Fibroblast of skin of right biceps (primary cell): ENCODE measurements at regions not wholly inside any gene's neighbourhood (a gene's known extent, or its start where the extent isn't known, plus 50 kb on each side); places are given as distances from the start of the nearest gene placed in this dataset.
A peak's percentile ranks its signal among the peaks of the same experiment; 100 is the strongest.
"Not testable (repeated sequence)": the region's sequence is repeated elsewhere in the genome, so short reads cannot be mapped to it uniquely, and the experiment has no call there.

Experiments used
- DNase-seq: peaks from one replicate; pipeline ENCODE4 v3.0.0-alpha.2; 2013

- no peak for DNase-seq
These were observed 128.1 kb upstream of the HPF1 start for GRCh38 chr4:169885893-169886292.

DNA sequence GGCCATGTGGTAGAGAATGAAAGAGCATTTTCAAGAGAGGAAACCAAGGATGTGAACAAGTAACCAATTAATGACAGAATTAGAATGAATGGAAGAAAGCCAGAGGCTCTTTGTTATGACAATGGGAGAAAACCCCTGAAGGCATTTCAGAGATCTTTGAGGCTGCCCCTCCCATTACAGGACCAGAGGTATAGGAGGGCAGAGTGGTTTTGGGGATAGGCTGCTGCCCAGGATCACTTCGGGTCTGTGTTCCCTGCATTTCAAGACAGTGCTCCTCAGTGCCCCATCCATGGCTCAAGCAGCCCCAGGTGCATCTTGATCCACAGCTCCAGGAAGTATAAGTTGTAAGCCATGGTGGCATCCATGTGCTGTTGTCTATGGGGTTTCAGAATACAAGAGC, 124.0 kb upstream of the HPF1 start:
- no peak for DNase-seq

DNA sequence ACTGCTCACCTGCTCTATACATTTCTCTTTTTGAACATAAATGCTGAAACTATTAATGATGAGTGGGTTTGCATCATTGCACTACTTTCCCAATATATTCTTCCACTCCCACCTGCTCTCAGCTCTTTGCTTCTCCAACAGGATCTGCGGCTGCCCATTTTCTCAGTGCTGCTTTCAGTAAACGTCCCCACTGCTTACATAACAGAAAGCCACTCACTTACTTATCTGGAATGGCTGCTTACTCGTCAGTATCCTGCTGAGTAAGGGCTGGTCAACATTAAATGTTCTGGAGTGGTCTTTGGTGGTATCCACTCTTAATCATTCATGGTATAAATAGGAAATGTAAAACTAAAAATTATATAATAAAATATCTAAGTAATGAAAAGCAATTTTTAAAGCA, 112.8 kb upstream of the HPF1 start:
- DNase-seq, result no peak

- peak; percentile 22 for DNase-seq
These were observed 111.7 kb upstream of the HPF1 start for GRCh38 chr4:169869490-169869889.

GRCh38 chr4:169861593-169861992, 103.8 kb upstream of the HPF1 start:
- DNase-seq, result no peak

GRCh38 chr4:169859366-169860216, 101.8 kb upstream of the HPF1 start:
- no peak for DNase-seq

DNA sequence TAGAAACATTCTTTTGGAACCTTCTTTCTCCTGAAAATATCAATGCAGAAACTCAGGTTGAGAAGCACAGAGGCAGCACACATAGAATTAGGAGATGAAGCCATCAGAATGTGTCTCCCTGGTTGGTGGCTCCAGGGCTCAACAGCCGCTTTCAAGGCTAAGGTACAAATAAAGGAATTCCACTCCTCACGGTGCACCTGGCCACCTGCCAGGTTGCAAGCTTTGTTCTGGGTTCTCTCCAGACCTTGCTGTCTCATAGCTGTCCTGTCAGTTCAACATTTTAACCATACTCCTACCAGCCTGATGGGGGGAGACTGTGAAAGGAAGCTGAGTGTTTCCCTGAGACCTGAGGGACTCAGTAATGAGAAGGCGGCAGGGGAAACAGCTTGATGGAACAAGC, 96.3 kb upstream of the HPF1 start:
- no peak for DNase-seq

DNA sequence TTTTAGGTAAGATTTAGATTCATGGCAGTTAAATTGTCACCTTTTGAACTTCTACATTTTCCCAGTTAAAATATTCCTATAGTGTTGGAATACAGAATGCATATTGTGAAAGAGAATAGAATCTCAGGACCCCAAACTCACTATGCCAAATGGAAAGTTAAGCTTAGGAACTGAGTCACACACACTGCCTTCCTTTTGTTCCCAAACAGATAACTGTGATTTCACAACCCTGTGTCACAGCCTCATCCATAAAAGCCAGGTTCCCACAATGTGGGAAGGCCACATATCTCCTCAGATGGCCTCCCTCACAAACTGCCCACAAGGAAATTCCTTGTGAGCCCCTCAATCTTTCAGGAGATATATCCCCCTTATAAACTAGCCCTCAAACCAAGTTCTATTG, 94.7 kb upstream of the HPF1 start:
- DNase-seq, result no peak

DNA sequence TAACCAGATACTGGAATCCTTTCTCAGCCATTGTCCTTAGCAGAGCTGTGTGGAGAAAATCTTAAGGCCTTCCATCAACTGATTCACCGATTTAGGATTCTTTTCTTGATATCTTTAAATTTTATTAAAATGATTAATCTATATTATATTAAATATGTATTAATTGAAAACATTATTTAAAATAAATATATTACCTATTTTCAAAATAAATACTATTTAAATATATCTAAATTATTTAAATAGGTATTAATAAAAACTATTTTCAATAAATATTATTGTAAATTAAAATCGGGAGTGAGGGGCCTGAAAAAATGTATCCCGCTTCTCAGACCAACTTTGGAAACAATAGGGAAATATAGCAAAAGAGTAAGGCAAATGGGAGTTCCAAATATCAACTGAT, 94.0 kb upstream of the HPF1 start:
- DNase-seq, result no peak

- DNase-seq, result no peak
These were observed 91.7 kb upstream of the HPF1 start for GRCh38 chr4:169849456-169849855.

- no peak for DNase-seq
These were observed 90.3 kb upstream of the HPF1 start for GRCh38 chr4:169848018-169848417.

GRCh38 chr4:169847171-169847570, 89.4 kb upstream of the HPF1 start:
- no peak for DNase-seq

DNA sequence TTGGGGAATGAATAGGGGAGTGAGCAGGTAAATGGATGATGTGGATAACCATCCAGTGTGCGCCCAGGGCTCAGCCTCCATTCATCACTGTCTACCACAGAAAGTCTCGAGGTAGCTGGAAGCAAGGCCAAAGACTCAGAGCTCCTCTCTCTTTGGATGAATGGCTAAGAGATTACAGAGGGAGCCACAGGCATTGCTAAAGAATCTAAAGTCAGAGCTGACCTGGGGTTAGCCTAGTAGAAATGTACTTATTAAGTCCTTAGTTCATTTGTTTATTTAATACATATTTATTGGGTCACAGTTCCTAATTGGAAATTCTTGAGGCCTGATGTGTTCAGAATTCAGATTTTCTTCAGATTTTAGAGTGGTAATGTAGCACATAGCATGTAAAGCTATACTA, 88.7 kb upstream of the HPF1 start:
- no peak for DNase-seq

- no peak for DNase-seq
These were observed 84.0 kb upstream of the HPF1 start for GRCh38 chr4:169841776-169842175.

DNA sequence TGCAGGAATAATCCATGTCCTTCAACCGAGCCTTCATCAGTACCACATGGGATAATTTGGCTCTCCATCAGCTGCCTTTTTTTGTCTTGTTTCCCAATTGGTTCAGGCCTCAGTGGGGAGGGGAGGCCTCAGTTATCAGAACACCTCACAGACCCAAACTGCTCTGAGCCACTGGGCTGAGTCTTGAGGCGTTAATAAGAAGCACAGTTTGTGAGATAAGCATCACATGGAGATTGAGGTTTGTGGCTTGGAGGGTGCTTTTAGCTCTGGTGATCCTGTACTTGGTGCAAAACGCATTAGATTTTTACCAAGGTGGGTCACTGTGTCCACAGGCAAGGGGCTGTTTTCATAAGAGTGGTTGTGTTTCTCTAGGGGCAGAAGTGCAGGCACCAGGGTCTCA, 82.8 kb upstream of the HPF1 start:
- DNase-seq, result no peak

DNA sequence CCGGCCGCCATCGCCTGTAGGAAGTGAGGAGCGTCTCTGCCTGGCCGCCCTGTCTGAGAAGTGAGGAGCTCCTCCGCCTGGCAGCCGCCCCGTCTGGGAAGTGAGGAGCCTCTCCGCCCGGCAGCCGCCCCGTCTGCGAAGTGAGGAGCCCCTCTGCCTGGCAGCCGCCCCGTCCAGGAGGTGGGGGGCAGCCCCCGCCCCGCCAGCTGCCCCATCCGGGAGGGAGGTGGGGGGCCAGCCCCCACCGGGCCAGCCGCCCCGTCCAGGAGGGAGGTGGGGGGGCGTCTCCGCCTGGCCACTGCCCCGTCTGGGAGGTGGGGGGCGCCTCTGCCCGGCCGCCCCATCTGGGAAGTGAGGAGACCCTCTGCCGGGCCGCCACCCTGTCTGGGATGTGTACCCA, 70.6 kb upstream of the HPF1 start:
- not testable (repeated sequence) for DNase-seq

- DNase-seq, result no peak
These were observed 69.0 kb upstream of the HPF1 start for GRCh38 chr4:169826634-169827187.

GRCh38 chr4:169823685-169824084, 65.9 kb upstream of the HPF1 start:
- peak; percentile 64 for DNase-seq

GRCh38 chr4:169821402-169821801, 63.7 kb upstream of the HPF1 start:
- no peak for DNase-seq

DNA sequence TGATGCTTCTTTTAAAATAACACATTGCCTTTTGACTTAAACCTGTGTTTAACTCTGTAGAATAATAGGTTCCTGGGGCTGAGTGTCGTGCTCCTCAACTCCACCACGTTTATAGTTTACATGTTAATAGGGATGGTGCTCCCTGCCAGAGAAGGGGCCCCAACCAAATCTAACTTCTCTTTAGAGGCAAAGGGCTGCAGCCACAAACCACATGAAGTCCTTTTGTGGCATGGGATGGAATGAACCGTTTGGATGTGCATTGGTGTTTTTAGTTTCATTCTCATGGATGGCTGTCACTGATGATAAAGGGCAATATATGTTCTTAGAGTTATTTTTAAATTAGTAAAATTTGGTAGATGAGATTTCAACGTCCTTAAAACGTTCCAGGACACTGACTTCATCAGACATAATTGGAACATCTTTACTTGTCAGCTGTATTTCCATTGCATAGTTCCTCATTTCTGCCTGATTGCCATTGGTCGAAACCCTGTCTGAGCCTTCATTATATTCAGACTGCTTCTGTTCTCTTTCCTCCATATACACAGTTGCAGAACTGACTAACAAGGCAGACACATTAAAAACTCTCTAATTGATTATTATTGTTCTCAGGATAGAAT, 60.4 kb upstream of the HPF1 start:
- no peak for DNase-seq

DNA sequence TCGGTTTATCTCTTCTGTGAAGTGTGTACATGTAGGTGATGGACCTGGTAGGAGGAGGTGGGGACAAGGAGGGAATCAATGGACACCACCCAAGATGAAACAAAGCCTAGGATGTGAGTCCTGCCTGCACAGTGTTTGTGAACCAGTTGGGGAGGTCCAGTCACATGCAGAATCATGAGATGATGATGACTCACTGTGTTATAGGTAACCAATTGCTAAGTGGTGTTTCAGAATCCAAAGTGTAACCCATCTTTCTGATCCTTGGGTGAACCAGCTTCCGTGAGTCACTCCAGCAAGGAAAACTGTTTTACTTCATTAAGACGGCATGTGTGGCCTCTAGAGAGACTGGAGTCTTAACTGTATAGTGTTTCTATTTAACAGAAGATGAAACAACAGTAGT, 57.9 kb upstream of the HPF1 start:
- peak; percentile 54 for DNase-seq

DNA sequence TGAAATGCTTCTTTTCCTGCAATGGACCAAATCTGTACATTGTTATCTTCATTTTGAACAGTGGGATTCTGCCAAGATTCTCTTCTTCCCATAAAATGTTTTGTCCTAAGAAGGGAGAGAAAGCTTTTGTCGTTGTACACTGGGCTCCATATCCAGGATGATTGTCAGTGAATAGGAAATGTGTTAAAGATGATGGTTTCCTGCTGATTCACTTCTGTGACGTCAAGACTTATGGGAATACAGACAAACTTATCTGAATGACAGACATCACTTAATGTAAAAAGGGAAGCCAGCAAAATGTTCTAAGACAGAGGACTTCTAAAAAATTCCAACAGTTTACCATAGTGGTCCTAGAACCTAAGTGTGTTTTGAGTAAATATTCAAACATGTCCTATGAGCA, 53.7 kb upstream of the HPF1 start:
- DNase-seq, result peak; percentile 21

- DNase-seq, result peak; percentile 74
These were observed 52.9 kb upstream of the HPF1 start for GRCh38 chr4:169810325-169811323.
